Activated naive CD4-positive, alpha-beta T cell treated with anti-CD3 and anti-CD28 coated beads, Interleukin-2, amount 10 ng/mL, durations not matched to agents 7 days and 5 days (primary cell): ENCODE measurements at regions not wholly inside any gene's neighbourhood (a gene's known extent, or its start where the extent isn't known, plus 50 kb on each side); places are given as distances from the start of the nearest gene placed in this dataset.
"Not testable (repeated sequence)": the region's sequence is repeated elsewhere in the genome, so short reads cannot be mapped to it uniquely, and the experiment has no call there.

Experiments used
- CTCF ChIA-PET: fragments of 350-600 bp; sonication (Branson Sonifier 250); formaldehyde crosslinking; loops from one replicate; lab custom pipeline; 2021; ENCODE audit warnings: antibody characterized with exemption; lab: Charles Lee
- DNase-seq: peaks from one replicate; pipeline ENCODE4 v3.0.0-alpha.2; 2020
- H3K27ac Mint-ChIP-seq: one replicate; pipeline ENCODE4 v1.8.0; 2021; ENCODE audit warnings: mild to moderate bottlenecking, moderate library complexity, mixed read lengths
- H3K27me3 Mint-ChIP-seq: one replicate; pipeline ENCODE4 v1.8.0; 2021; ENCODE audit warnings: mild to moderate bottlenecking, mixed read lengths
- H3K36me3 Mint-ChIP-seq: one replicate; pipeline ENCODE4 v1.8.0; 2021; ENCODE audit warnings: mixed read lengths
- H3K4me1 Mint-ChIP-seq: one replicate; pipeline ENCODE4 v1.8.0; 2021; ENCODE audit warnings: mixed read lengths
- H3K4me3 Mint-ChIP-seq: one replicate; pipeline ENCODE4 v1.8.0; 2021; ENCODE audit warnings: mild to moderate bottlenecking, moderate library complexity, mixed read lengths
- H3K9me3 Mint-ChIP-seq: one replicate; pipeline ENCODE4 v1.8.0; 2021; ENCODE audit warnings: mixed read lengths

- H3K27ac Mint-ChIP-seq, result no peak overlapping the region
- peaks cover 22% of the 10 kb centered on the region for H3K27me3 Mint-ChIP-seq
- no peak overlapping the region for H3K4me3 Mint-ChIP-seq
- H3K4me1 Mint-ChIP-seq, result no peaks in the 10 kb centered on the region
- CTCF ChIA-PET, result interaction anchor here (1.1 to 1.3 kb wide), 2 partner anchors 27 to 639 kb away, joined by 3 read pairs; no protein-coding TSS in a partner anchor
- DNase-seq, result no peak
- peaks cover 1% of the 10 kb centered on the region for H3K9me3 Mint-ChIP-seq
- H3K36me3 Mint-ChIP-seq, result no peaks in the 10 kb centered on the region
Measured at GRCh38 chr13:50162001-50162400, 146.8 kb downstream of the KCNRG start.

GRCh38 chr13:50162567-50162966, 147.3 kb downstream of the KCNRG start:
- Mint-ChIP-seq H3K36me3 (no peaks in the 10 kb centered on the region), H3K27me3 (peaks cover 22% of the 10 kb centered on the region), H3K4me3 (no peak overlapping the region), H3K9me3 (peaks cover 1% of the 10 kb centered on the region), H3K4me1 (no peaks in the 10 kb centered on the region), H3K27ac (no peak overlapping the region)
- CTCF ChIA-PET, result interaction anchor here (1.3 kb wide), 1 partner anchor 27 kb away, joined by 3 read pairs; no protein-coding TSS in a partner anchor
- DNase-seq, result no peak

GRCh38 chr13:50167224-50167947, 152.1 kb downstream of the KCNRG start:
- H3K4me1 Mint-ChIP-seq, result no peaks in the 10 kb centered on the region
- H3K27ac Mint-ChIP-seq, result no peak overlapping the region
- H3K36me3 Mint-ChIP-seq, result no peaks in the 10 kb centered on the region
- no peak for DNase-seq
- peaks cover 1% of the 10 kb centered on the region for H3K9me3 Mint-ChIP-seq
- H3K27me3 Mint-ChIP-seq, result peaks cover 16% of the 10 kb centered on the region
- H3K4me3 Mint-ChIP-seq, result no peak overlapping the region
- CTCF ChIA-PET, result interaction anchor here (1.0 kb wide), 1 partner anchor 96 kb away, joined by 3 read pairs; no protein-coding TSS in a partner anchor

GRCh38 chr13:50167967-50168366, 152.7 kb downstream of the KCNRG start:
- CTCF ChIA-PET, result interaction anchor here (1.0 kb wide), 1 partner anchor 96 kb away, joined by 3 read pairs; no protein-coding TSS in a partner anchor
- no peaks in the 10 kb centered on the region for H3K36me3 Mint-ChIP-seq
- no peak overlapping the region for H3K27ac Mint-ChIP-seq
- H3K27me3 Mint-ChIP-seq, result peaks cover 14% of the 10 kb centered on the region
- H3K9me3 Mint-ChIP-seq, result peaks cover 1% of the 10 kb centered on the region
- no peak overlapping the region for H3K4me3 Mint-ChIP-seq
- DNase-seq, result no peak
- no peaks in the 10 kb centered on the region for H3K4me1 Mint-ChIP-seq

GRCh38 chr13:50168786-50169185, 153.5 kb downstream of the KCNRG start:
- CTCF ChIA-PET, result no interaction called here
- Mint-ChIP-seq H3K4me1 (no peaks in the 10 kb centered on the region), H3K27ac (no peak overlapping the region), H3K36me3 (no peaks in the 10 kb centered on the region), H3K27me3 (peaks cover 14% of the 10 kb centered on the region), H3K4me3 (no peak overlapping the region), H3K9me3 (peaks cover 1% of the 10 kb centered on the region)
- no peak for DNase-seq

GRCh38 chr13:50170447-50171037, 155.3 kb downstream of the KCNRG start:
- Mint-ChIP-seq H3K4me1 (no peaks in the 10 kb centered on the region), H3K9me3 (peaks cover 1% of the 10 kb centered on the region), H3K27me3 (peaks cover 14% of the 10 kb centered on the region), H3K27ac (no peak overlapping the region), H3K4me3 (no peak overlapping the region), H3K36me3 (no peaks in the 10 kb centered on the region)
- CTCF ChIA-PET, result interaction anchor here (1.4 kb wide), 1 partner anchor 630 kb away, joined by 3 read pairs; no protein-coding TSS in a partner anchor
- DNase-seq, result no peak

- H3K27ac Mint-ChIP-seq, result no peak overlapping the region
- no peaks in the 10 kb centered on the region for H3K9me3 Mint-ChIP-seq
- no peaks in the 10 kb centered on the region for H3K4me1 Mint-ChIP-seq
- no peak for DNase-seq
- no peaks in the 10 kb centered on the region for H3K36me3 Mint-ChIP-seq
- no peak overlapping the region for H3K4me3 Mint-ChIP-seq
- peaks cover 14% of the 10 kb centered on the region for H3K27me3 Mint-ChIP-seq
- CTCF ChIA-PET, result no interaction called here
Measured at GRCh38 chr13:50171590-50172282, 156.5 kb downstream of the KCNRG start.

GRCh38 chr13:50173045-50173444, 157.8 kb downstream of the KCNRG start:
- H3K36me3 Mint-ChIP-seq, result not testable (repeated sequence)

GRCh38 chr13:50174630-50175029, 159.4 kb downstream of the KCNRG start:
- CTCF ChIA-PET, result no interaction called here
- Mint-ChIP-seq H3K27ac (no peak overlapping the region), H3K9me3 (no peaks in the 10 kb centered on the region), H3K4me1 (no peaks in the 10 kb centered on the region), H3K36me3 (no peaks in the 10 kb centered on the region), H3K27me3 (peaks cover 9% of the 10 kb centered on the region), H3K4me3 (no peak overlapping the region)
- DNase-seq, result no peak

More at GRCh38 chr13:50173045-50173444, 157.8 kb downstream of the KCNRG start:
- H3K4me3 Mint-ChIP-seq, DNase-seq, H3K27ac Mint-ChIP-seq, CTCF ChIA-PET, H3K9me3 Mint-ChIP-seq, H3K4me1 Mint-ChIP-seq: not testable (repeated sequence)
- H3K27me3 Mint-ChIP-seq, result peaks cover 14% of the 10 kb centered on the region

- no peaks in the 10 kb centered on the region for H3K4me1 Mint-ChIP-seq
- H3K4me3 Mint-ChIP-seq, result no peak overlapping the region
- CTCF ChIA-PET, result no interaction called here
- no peaks in the 10 kb centered on the region for H3K9me3 Mint-ChIP-seq
- no peak for DNase-seq
- no peaks in the 10 kb centered on the region for H3K27me3 Mint-ChIP-seq
- H3K36me3 Mint-ChIP-seq, result no peaks in the 10 kb centered on the region
- H3K27ac Mint-ChIP-seq, result no peak overlapping the region
Measured at GRCh38 chr13:50179977-50180376, 164.7 kb downstream of the KCNRG start.

GRCh38 chr13:50185769-50186763, 170.8 kb downstream of the KCNRG start:
- not testable (repeated sequence) for H3K9me3 Mint-ChIP-seq, H3K4me1 Mint-ChIP-seq, H3K27ac Mint-ChIP-seq, H3K27me3 Mint-ChIP-seq, H3K36me3 Mint-ChIP-seq, H3K4me3 Mint-ChIP-seq, DNase-seq
- CTCF ChIA-PET, result interaction anchor here (0.6 kb wide), 1 partner anchor 41 kb away, joined by 3 read pairs; no protein-coding TSS in a partner anchor

- CTCF ChIA-PET, result no interaction called here
- no peak overlapping the region for H3K4me3 Mint-ChIP-seq
Measured at GRCh38 chr13:50187352-50188029, 172.2 kb downstream of the KCNRG start.

GRCh38 chr13:50188696-50189095, 173.5 kb downstream of the KCNRG start:
- Mint-ChIP-seq H3K9me3 (no peaks in the 10 kb centered on the region), H3K27me3 (peaks cover 19% of the 10 kb centered on the region), H3K4me3 (no peak overlapping the region), H3K4me1 (no peaks in the 10 kb centered on the region), H3K27ac (no peak overlapping the region), H3K36me3 (no peaks in the 10 kb centered on the region)
- no peak for DNase-seq
- CTCF ChIA-PET, result interaction anchor here (0.6 to 1.5 kb wide), 2 partner anchors 26 to 214 kb away, joined by 3 read pairs; no protein-coding TSS in a partner anchor

More at GRCh38 chr13:50187352-50188029, 172.2 kb downstream of the KCNRG start:
- Mint-ChIP-seq H3K9me3 (no peaks in the 10 kb centered on the region), H3K27ac (no peak overlapping the region), H3K4me1 (no peaks in the 10 kb centered on the region), H3K36me3 (no peaks in the 10 kb centered on the region), H3K27me3 (peaks cover 14% of the 10 kb centered on the region)
- DNase-seq, result no peak
